ENCODE measurements at regions not wholly inside any gene's neighbourhood (a gene's known extent, or its start where the extent isn't known, plus 50 kb on each side); places are given as distances from the start of the nearest gene placed in this dataset.
"Not testable (repeated sequence)": the region's sequence is repeated elsewhere in the genome, so short reads cannot be mapped to it uniquely, and the experiment has no call there.

GRCh38 chr9:89679016-89679415 is 74.2 kb downstream of the GADD45G start:
- ATAC-seq (no peak), DNase-seq (no peak)
- H3K27ac ChIP-seq: no peak overlapping the region
- TF ChIP-seq, protein P1, sequence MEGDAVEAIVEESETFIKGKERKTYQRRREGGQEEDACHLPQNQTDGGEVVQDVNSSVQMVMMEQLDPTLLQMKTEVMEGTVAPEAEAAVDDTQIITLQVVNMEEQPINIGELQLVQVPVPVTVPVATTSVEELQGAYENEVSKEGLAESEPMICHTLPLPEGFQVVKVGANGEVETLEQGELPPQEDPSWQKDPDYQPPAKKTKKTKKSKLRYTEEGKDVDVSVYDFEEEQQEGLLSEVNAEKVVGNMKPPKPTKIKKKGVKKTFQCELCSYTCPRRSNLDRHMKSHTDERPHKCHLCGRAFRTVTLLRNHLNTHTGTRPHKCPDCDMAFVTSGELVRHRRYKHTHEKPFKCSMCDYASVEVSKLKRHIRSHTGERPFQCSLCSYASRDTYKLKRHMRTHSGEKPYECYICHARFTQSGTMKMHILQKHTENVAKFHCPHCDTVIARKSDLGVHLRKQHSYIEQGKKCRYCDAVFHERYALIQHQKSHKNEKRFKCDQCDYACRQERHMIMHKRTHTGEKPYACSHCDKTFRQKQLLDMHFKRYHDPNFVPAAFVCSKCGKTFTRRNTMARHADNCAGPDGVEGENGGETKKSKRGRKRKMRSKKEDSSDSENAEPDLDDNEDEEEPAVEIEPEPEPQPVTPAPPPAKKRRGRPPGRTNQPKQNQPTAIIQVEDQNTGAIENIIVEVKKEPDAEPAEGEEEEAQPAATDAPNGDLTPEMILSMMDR (IDR thresholded peaks at IDR 0.05): no peak
- H3K9me3 ChIP-seq: no peaks in the 10 kb centered on the region
- H3K36me3 ChIP-seq: no peaks in the 10 kb centered on the region
- H3K27me3 ChIP-seq (ENCODE audit: low read depth): no peaks in the 10 kb centered on the region
- intact Hi-C loops (cut with DNase I): no loop called here
- H3K4me1 ChIP-seq: peaks cover 31% of the 10 kb centered on the region
- H3K4me3 ChIP-seq: no peak overlapping the region

DNA sequence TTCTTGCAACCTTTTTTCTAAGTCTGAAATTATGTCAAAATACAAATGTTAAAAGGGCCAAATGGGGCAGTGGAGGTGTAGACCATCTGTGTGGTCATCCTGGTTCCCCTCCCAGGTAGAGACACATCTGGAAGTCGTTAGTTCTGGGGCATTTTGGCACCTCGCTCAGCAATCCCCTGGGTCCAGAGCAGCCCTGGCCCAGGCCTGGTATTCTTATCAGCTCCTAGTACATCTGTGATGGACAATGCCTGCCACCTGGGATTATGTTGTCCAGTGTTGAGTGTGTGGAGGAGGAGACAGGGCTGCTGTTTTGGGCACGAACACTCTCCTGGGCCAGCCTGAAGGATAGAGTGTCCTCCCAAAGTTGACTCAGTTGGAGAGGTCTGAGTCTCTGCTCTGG is 74.8 kb downstream of the GADD45G start:
- DNase-seq: no peak
- TF ChIP-seq, protein P1 (IDR thresholded peaks at IDR 0.05): no peak
- ATAC-seq: no peak
- no peaks in the 10 kb centered on the region for H3K9me3 ChIP-seq
- intact Hi-C loops (cut with DNase I): no loop called here
- no peak overlapping the region for H3K27ac ChIP-seq
- no peaks in the 10 kb centered on the region for H3K36me3 ChIP-seq
- no peak overlapping the region for H3K4me3 ChIP-seq
- H3K27me3 ChIP-seq (ENCODE audit: low read depth): no peaks in the 10 kb centered on the region
- H3K4me1 ChIP-seq: peaks cover 36% of the 10 kb centered on the region

GRCh38 chr9:89680547-89681467 is 76.0 kb downstream of the GADD45G start:
- H3K27me3 ChIP-seq (ENCODE audit: low read depth): no peaks in the 10 kb centered on the region
- H3K4me1 ChIP-seq: peaks cover 27% of the 10 kb centered on the region
- no peak for DNase-seq
- TF ChIP-seq, protein P1 (IDR thresholded peaks at IDR 0.05): no peak
- no peaks in the 10 kb centered on the region for H3K36me3 ChIP-seq
- no peaks in the 10 kb centered on the region for H3K9me3 ChIP-seq
- intact Hi-C loops (cut with DNase I): no loop called here
- no peak overlapping the region for H3K4me3 ChIP-seq
- no peak overlapping the region for H3K27ac ChIP-seq
- no peak for ATAC-seq

- H3K27me3 ChIP-seq (ENCODE audit: low read depth); H3K36me3 ChIP-seq; DNase-seq; ATAC-seq; H3K27ac ChIP-seq; H3K4me3 ChIP-seq; H3K9me3 ChIP-seq; intact Hi-C loops (cut with DNase I): not testable (repeated sequence)
- peaks cover 21% of the 10 kb centered on the region for H3K4me1 ChIP-seq
Observed at GRCh38 chr9:89681468-89681859, 76.7 kb downstream of the GADD45G start.

GRCh38 chr9:89683626-89684025 is 78.8 kb downstream of the GADD45G start:
- intact Hi-C loops (cut with DNase I): no loop called here
- TF ChIP-seq, protein P1 (IDR thresholded peaks at IDR 0.05): no peak
- DNase-seq (no peak), ATAC-seq (no peak)
- Histone ChIP-seq H3K9me3 (no peaks in the 10 kb centered on the region), H3K27ac (no peak overlapping the region), H3K36me3 (no peaks in the 10 kb centered on the region), H3K27me3 (ENCODE audit: low read depth) (no peaks in the 10 kb centered on the region), H3K4me3 (no peak overlapping the region), H3K4me1 (peaks cover 9% of the 10 kb centered on the region)

DNA sequence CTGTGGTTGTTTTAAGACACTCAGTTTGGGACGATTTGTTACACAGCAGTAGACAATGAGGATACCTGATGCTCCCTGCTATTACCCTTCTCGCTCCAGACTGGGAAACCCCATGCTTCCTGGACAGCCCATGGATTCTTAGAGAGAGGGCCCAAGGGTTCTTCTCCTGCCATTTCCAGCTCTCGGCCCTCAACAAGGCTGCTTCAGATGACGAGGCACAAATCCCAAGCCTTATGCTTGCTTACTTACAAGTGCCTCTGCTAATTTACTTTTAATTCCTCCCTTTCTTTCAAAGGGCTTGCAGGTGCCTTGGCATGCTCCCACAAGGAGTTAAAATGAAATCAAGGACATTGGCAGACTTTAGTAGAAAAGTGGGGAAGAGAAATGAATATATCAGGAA is 79.4 kb downstream of the GADD45G start:
- TF ChIP-seq, protein P1 (IDR thresholded peaks at IDR 0.05): no peak
- no peak overlapping the region for H3K4me3 ChIP-seq
- H3K9me3 ChIP-seq: no peaks in the 10 kb centered on the region

More for the DNA sequence above, 79.4 kb downstream of the GADD45G start:
- peak; percentile 50 to 73 for ATAC-seq
- DNase-seq: no peak
- Histone ChIP-seq H3K27ac (peak overlapping the region; percentile 18), H3K27me3 (ENCODE audit: low read depth) (no peaks in the 10 kb centered on the region), H3K4me1 (peaks cover 9% of the 10 kb centered on the region), H3K36me3 (no peaks in the 10 kb centered on the region)
- intact Hi-C loops (cut with DNase I): no loop called here

Data from lower lobe of right lung (tissue), 2 donors.